Smooth muscle cell (in vitro differentiated cells): ENCODE measurements at regions not wholly inside any gene's neighbourhood (a gene's known extent, or its start where the extent isn't known, plus 50 kb on each side); places are given as distances from the start of the nearest gene placed in this dataset.

Experiments used
- DNase-seq: peaks from one replicate; lab custom pipeline; 2025; ENCODE audit not compliant: unreplicated experiment; lab: John Stamatoyannopoulos, UW
- H2AFZ ChIP-seq: fragments of 200-600 bp; sonication (generic); 2 replicates; pipeline ENCODE4 v1.6.0; 2016; ENCODE audit warnings: antibody characterized with exemption, low read depth, mild to moderate bottlenecking
- H3F3A ChIP-seq: fragments of 200-600 bp; sonication (generic); 2 replicates; pipeline ENCODE4 v1.6.0; 2017; ENCODE audit warnings: antibody characterized with exemption, low read depth
- H3K27ac ChIP-seq: fragments of 200-600 bp; sonication (generic); 2 replicates; pipeline ENCODE4 v1.5.1; 2016; ENCODE audit warnings: low read depth, mild to moderate bottlenecking
- H3K27me3 ChIP-seq: fragments of 200-600 bp; sonication (generic); 2 replicates; pipeline ENCODE4 v1.6.1; 2016; ENCODE audit warnings: low read depth, mild to moderate bottlenecking
- H3K36me3 ChIP-seq: fragments of 200-600 bp; sonication (generic); 2 replicates; pipeline ENCODE4 v1.5.1; 2016; ENCODE audit warnings: low read depth
- H3K4me1 ChIP-seq: fragments of 200-600 bp; sonication (generic); 2 replicates; pipeline ENCODE4 v1.5.1; 2016; ENCODE audit warnings: low read depth
- H3K4me2 ChIP-seq: fragments of 200-600 bp; sonication (generic); 2 replicates; pipeline ENCODE4 v1.6.0; 2016; ENCODE audit warnings: mild to moderate bottlenecking
- H3K4me3 ChIP-seq: fragments of 200-600 bp; sonication (generic); 2 replicates; pipeline ENCODE4 v1.5.1; 2016; ENCODE audit warnings: mild to moderate bottlenecking
- H3K79me2 ChIP-seq: fragments of 200-600 bp; sonication (generic); 2 replicates; pipeline ENCODE4 v1.6.0; 2016; ENCODE audit warnings: low read depth, mild to moderate bottlenecking
- H3K9ac ChIP-seq: fragments of 200-600 bp; sonication (generic); 2 replicates; pipeline ENCODE4 v1.6.0; 2016; ENCODE audit warnings: low read depth
- H3K9me3 ChIP-seq: fragments of 200-600 bp; sonication (generic); replicated peaks from 2 replicates; pipeline ENCODE4 v1.5.1; 2016; ENCODE audit warnings: low read depth
- H4K20me1 ChIP-seq: fragments of 200-600 bp; sonication (generic); 2 replicates; pipeline ENCODE4 v1.6.0; 2016; ENCODE audit warnings: low read depth
- WGBS: methylation state at CpG from one replicate; pipeline ENCODE4 v1.1.7; 2016; ENCODE audit warnings: low lambda C conversion rate; 5-methylcytosine and 5-hydroxymethylcytosine counted together
- TF ChIP-seq, protein P1 (sequence below): fragments of 200-600 bp; sonication (generic); IDR thresholded peaks from 2 replicates; pipeline ENCODE4 v1.5.1; 2017; ENCODE audit warnings: borderline replicate concordance, mild to moderate bottlenecking, antibody characterized with exemption; ENCODE audit not compliant: insufficient read depth, poor library complexity, severe bottlenecking

DNA sequence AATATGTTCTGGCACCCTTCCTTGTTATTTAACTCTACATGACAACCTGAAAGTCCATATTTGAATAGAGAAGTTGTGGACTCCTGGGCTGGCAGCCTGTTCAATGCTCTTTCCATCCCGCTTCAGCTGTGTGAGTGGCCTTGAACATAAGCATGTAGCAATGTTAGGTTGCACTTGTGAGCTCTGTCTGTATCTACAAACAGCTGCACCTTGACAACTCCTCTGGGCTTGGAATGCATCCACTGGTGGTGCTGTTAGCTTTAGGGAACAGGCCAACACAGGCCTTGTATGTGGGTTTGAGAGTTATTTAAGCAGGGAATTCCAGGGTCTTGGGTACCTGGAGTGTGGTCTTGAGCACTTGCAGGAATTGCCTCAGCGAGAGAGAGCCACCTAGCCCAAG is 141.2 kb downstream of the DTHD1 start:
- no peaks in the 10 kb centered on the region for H3F3A ChIP-seq
- no peak overlapping the region for H2AFZ ChIP-seq
- no peak overlapping the region for H3K4me2 ChIP-seq
- H3K36me3 ChIP-seq = no peaks in the 10 kb centered on the region
- no peaks in the 10 kb centered on the region for H3K27me3 ChIP-seq
- no peak overlapping the region for H3K9ac ChIP-seq
- H3K79me2 ChIP-seq = no peaks in the 10 kb centered on the region
- H3K27ac ChIP-seq = no peak overlapping the region
- no peak for DNase-seq
- H4K20me1 ChIP-seq = no peaks in the 10 kb centered on the region
- no peaks in the 10 kb centered on the region for H3K4me1 ChIP-seq
- WGBS = 88% methylated on average over 2 of the region's 2 CpGs
- TF ChIP-seq, protein P1, sequence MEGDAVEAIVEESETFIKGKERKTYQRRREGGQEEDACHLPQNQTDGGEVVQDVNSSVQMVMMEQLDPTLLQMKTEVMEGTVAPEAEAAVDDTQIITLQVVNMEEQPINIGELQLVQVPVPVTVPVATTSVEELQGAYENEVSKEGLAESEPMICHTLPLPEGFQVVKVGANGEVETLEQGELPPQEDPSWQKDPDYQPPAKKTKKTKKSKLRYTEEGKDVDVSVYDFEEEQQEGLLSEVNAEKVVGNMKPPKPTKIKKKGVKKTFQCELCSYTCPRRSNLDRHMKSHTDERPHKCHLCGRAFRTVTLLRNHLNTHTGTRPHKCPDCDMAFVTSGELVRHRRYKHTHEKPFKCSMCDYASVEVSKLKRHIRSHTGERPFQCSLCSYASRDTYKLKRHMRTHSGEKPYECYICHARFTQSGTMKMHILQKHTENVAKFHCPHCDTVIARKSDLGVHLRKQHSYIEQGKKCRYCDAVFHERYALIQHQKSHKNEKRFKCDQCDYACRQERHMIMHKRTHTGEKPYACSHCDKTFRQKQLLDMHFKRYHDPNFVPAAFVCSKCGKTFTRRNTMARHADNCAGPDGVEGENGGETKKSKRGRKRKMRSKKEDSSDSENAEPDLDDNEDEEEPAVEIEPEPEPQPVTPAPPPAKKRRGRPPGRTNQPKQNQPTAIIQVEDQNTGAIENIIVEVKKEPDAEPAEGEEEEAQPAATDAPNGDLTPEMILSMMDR = no peak
- H3K9me3 ChIP-seq = no peaks in the 10 kb centered on the region
- no peak overlapping the region for H3K4me3 ChIP-seq

GRCh38 chr4:36426741-36427140 is 145.3 kb downstream of the DTHD1 start:
- Histone ChIP-seq H3K9me3 (no peaks in the 10 kb centered on the region), H3K9ac (no peak overlapping the region), H3K4me3 (no peak overlapping the region), H3K36me3 (no peaks in the 10 kb centered on the region), H3K27ac (no peak overlapping the region), H3F3A (no peaks in the 10 kb centered on the region), H3K27me3 (no peaks in the 10 kb centered on the region), H4K20me1 (no peaks in the 10 kb centered on the region), H3K79me2 (no peaks in the 10 kb centered on the region), H3K4me2 (no peak overlapping the region), H2AFZ (no peak overlapping the region), H3K4me1 (no peaks in the 10 kb centered on the region)
- 93% methylated on average over 5 of the region's 5 CpGs for WGBS
- DNase-seq = no peak
- TF ChIP-seq, protein P1 = no peak

DNA sequence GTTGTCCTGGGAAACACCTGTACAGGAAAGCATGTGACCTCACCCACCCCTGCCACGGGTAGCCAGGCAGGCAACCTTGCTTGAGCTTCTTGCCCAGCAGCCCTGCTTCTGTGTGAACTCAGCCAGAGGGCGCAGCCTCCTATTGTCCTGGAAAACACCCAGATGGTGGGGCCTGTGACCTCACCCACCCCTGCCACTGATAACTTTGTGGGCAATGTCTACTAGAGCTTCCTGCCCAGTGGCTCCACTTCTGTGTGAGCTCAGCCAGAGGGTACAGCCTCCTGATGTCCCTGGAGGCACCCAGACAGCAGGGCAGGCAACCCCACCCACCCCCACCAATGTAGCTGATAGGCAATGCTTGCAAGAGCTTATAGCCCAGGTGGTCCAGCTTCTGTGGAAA is 146.3 kb downstream of the DTHD1 start:
- no peak overlapping the region for H3K4me3 ChIP-seq
- H3K27me3 ChIP-seq = no peaks in the 10 kb centered on the region
- H3K36me3 ChIP-seq = no peaks in the 10 kb centered on the region
- H3K79me2 ChIP-seq = no peaks in the 10 kb centered on the region
- H4K20me1 ChIP-seq = no peaks in the 10 kb centered on the region
- H3K9ac ChIP-seq = no peak overlapping the region
- no peak overlapping the region for H3K27ac ChIP-seq
- H3K9me3 ChIP-seq = no peaks in the 10 kb centered on the region
- H3K4me1 ChIP-seq = no peaks in the 10 kb centered on the region
- TF ChIP-seq, protein P1 = no peak
- no peak overlapping the region for H2AFZ ChIP-seq
- DNase-seq = no peak
- H3K4me2 ChIP-seq = no peak overlapping the region
- WGBS = 92% methylated on average over 2 of the region's 2 CpGs
- no peaks in the 10 kb centered on the region for H3F3A ChIP-seq

GRCh38 chr4:36432586-36432985 is 151.2 kb downstream of the DTHD1 start:
- Histone ChIP-seq H3K79me2 (no peaks in the 10 kb centered on the region), H3K9me3 (no peaks in the 10 kb centered on the region), H3K9ac (no peak overlapping the region), H4K20me1 (no peaks in the 10 kb centered on the region), H3K27ac (no peak overlapping the region), H2AFZ (no peak overlapping the region), H3F3A (no peaks in the 10 kb centered on the region), H3K4me2 (no peak overlapping the region), H3K4me1 (no peaks in the 10 kb centered on the region), H3K36me3 (no peaks in the 10 kb centered on the region), H3K4me3 (no peak overlapping the region), H3K27me3 (no peaks in the 10 kb centered on the region)
- WGBS = 73% methylated on average over 2 of the region's 2 CpGs
- TF ChIP-seq, protein P1 = no peak
- no peak for DNase-seq
